ENCODE measurements at regions not wholly inside any gene's neighbourhood (a gene's known extent, or its start where the extent isn't known, plus 50 kb on each side); places are given as distances from the start of the nearest gene placed in this dataset.

DNA sequence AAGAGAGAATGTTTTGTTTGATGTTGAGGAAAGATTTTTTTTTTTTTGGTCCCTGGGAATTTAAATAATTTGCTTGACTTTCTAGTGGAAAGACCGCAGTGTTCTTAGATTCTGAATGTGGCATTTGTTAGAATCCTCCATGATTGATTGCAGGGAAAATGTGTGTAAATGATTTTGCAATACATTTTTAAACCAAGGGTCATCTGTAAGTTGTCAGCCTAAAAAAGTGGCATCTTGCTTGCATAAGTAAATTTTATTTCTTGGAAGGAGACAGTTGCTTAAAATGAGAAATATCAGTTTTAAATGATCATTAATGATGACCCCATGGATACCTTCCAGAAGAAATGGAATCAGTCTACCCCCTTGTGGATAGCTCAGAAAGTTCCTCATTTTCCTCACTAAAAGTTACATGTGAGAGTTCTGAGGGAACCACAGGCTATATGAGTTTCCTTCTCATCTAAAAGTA, 105.1 kb upstream of the SLC25A48 start:
- TF ChIP-seq, protein P1, sequence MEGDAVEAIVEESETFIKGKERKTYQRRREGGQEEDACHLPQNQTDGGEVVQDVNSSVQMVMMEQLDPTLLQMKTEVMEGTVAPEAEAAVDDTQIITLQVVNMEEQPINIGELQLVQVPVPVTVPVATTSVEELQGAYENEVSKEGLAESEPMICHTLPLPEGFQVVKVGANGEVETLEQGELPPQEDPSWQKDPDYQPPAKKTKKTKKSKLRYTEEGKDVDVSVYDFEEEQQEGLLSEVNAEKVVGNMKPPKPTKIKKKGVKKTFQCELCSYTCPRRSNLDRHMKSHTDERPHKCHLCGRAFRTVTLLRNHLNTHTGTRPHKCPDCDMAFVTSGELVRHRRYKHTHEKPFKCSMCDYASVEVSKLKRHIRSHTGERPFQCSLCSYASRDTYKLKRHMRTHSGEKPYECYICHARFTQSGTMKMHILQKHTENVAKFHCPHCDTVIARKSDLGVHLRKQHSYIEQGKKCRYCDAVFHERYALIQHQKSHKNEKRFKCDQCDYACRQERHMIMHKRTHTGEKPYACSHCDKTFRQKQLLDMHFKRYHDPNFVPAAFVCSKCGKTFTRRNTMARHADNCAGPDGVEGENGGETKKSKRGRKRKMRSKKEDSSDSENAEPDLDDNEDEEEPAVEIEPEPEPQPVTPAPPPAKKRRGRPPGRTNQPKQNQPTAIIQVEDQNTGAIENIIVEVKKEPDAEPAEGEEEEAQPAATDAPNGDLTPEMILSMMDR (conservative IDR thresholded peaks at IDR 0.05 in 1 of 2, IDR thresholded peaks at IDR 0.05 in 1 of 2; ENCODE audit: low read depth in 1 of 2, low read length in 2 of 2): peak in 1 of 2 donors; percentile 11
- no peak for TF ChIP-seq EZH2 (IDR thresholded peaks at IDR 0.05; ENCODE audit: low read length, missing control alignments)

Data from fibroblast of lung (primary cell).